22Rv1 (cell line): ENCODE measurements at regions not wholly inside any gene's neighbourhood (a gene's known extent, or its start where the extent isn't known, plus 50 kb on each side); places are given as distances from the start of the nearest gene placed in this dataset.

Source experiments
- H3K27ac ChIP-seq: fragments of 450-650 bp; 2 replicates; pipeline ENCODE4 v1.5.1; 2017
- CTCF ChIP-seq: fragments of 450-650 bp; IDR thresholded peaks from 2 replicates; pipeline ENCODE4 v1.5.1; 2017; ENCODE audit warnings: mild to moderate bottlenecking
- ZFX ChIP-seq: fragments of 450-650 bp; IDR thresholded peaks from 2 replicates; pipeline ENCODE4 v1.6.1; 2017; ENCODE audit warnings: antibody characterized with exemption, borderline replicate concordance

- no peak overlapping the region for H3K27ac ChIP-seq
- TF ChIP-seq CTCF (no peak), ZFX (no peak)
These were observed 1471.8 kb upstream of the NUDT12 start for GRCh38 chr5:105034401-105034763.

GRCh38 chr5:105033637-105034400, 1471.2 kb upstream of the NUDT12 start:
- H3K27ac ChIP-seq: no peak overlapping the region
- TF ChIP-seq ZFX (no peak), CTCF (no peak)

- TF ChIP-seq CTCF (no peak), ZFX (no peak)
These were observed 1470.3 kb upstream of the NUDT12 start for GRCh38 chr5:105032917-105033316.

GRCh38 chr5:105030153-105030552, 1467.6 kb upstream of the NUDT12 start:
- no peak for TF ChIP-seq CTCF
- TF ChIP-seq ZFX: no peak
- H3K27ac ChIP-seq: no peak overlapping the region

More at GRCh38 chr5:105032917-105033316, 1470.3 kb upstream of the NUDT12 start:
- H3K27ac ChIP-seq: no peak overlapping the region

- TF ChIP-seq CTCF (no peak), ZFX (no peak)
- no peak overlapping the region for H3K27ac ChIP-seq
These were observed 1452.5 kb upstream of the NUDT12 start for GRCh38 chr5:105015098-105015497.

GRCh38 chr5:104998572-104998971, 1436.0 kb upstream of the NUDT12 start:
- TF ChIP-seq ZFX: no peak
- TF ChIP-seq CTCF: no peak
- H3K27ac ChIP-seq: no peak overlapping the region

GRCh38 chr5:104998169-104998568, 1435.6 kb upstream of the NUDT12 start:
- TF ChIP-seq CTCF: no peak
- TF ChIP-seq ZFX: no peak
- no peak overlapping the region for H3K27ac ChIP-seq
